ENCODE measurements at regions not wholly inside any gene's neighbourhood (a gene's known extent, or its start where the extent isn't known, plus 50 kb on each side); places are given as distances from the start of the nearest gene placed in this dataset.

DNA sequence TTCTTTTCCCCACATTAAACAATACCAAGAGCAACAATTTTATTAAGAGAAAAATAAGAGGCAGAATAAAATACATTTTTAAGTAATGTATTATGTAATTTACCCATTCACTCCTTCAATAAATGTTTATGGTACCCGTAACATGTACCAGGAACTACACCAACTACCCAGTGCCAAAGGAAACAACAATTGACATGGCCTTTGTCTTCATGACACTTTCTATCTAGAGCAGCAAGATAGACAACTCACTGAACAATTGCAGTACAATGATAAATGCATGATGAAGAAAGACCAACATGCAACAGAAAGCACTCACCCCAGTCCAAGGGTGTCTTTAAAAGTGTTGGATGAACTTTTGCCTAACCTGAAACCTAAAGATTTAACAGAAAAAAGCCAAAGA lies 493.8 kb downstream of the IGSF11 start:
- Histone ChIP-seq H3K9me3 (no peaks in the 10 kb centered on the region), H3K4me1 (ENCODE audit: low read depth) (peaks cover 4% of the 10 kb centered on the region), H3K4me3 (no peak overlapping the region), H3K36me3 (ENCODE audit: low read depth) (no peaks in the 10 kb centered on the region)
- intact Hi-C loops (cut with DNase I, micrococcal nuclease): no loop called here
- peak in 1 of 3 donors; percentile 17 for DNase-seq
- peak; percentile 83 for ATAC-seq
- TF ChIP-seq CTCF (IDR thresholded peaks at IDR 0.05): no peak

GRCh38 chr3:118541796-118542195 lies 492.9 kb downstream of the IGSF11 start:
- no peaks in the 10 kb centered on the region for H3K36me3 ChIP-seq (ENCODE audit: low read depth)
- ATAC-seq (no peak), DNase-seq (no peak)
- peaks cover 4% of the 10 kb centered on the region for H3K4me1 ChIP-seq (ENCODE audit: low read depth)
- no peaks in the 10 kb centered on the region for H3K9me3 ChIP-seq
- TF ChIP-seq CTCF (IDR thresholded peaks at IDR 0.05): no peak
- intact Hi-C loops (cut with DNase I, micrococcal nuclease): no loop called here
- no peak overlapping the region for H3K4me3 ChIP-seq

DNA sequence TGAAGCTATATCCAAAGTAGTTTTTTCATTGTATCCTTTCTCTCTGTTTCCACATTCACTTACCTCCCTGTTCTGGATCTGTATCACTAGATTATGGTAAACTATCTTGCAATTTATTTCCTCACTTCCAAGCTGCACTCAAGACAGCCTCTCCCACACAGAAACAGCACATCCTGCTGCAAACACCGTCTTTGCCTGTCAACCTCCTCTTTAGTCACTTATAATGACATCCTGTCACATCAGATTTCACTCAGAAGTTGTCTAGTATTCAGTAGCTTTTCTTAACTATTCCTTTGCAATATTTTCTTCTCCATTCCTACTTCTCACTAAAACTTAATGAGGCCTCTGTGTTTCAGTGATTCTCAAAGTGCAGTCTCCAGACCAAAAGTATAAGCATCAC lies 490.8 kb downstream of the IGSF11 start:
- H3K9me3 ChIP-seq: no peaks in the 10 kb centered on the region
- intact Hi-C loops (cut with DNase I, micrococcal nuclease): no loop called here
- no peak for ATAC-seq
- H3K4me1 ChIP-seq (ENCODE audit: low read depth): peaks cover 4% of the 10 kb centered on the region
- DNase-seq: no peak
- H3K4me3 ChIP-seq: no peak overlapping the region
- no peaks in the 10 kb centered on the region for H3K36me3 ChIP-seq (ENCODE audit: low read depth)
- no peak for TF ChIP-seq CTCF (IDR thresholded peaks at IDR 0.05)

GRCh38 chr3:118544458-118544857 lies 490.2 kb downstream of the IGSF11 start:
- H3K4me1 ChIP-seq (ENCODE audit: low read depth): peaks cover 4% of the 10 kb centered on the region
- no peaks in the 10 kb centered on the region for H3K36me3 ChIP-seq (ENCODE audit: low read depth)
- H3K4me3 ChIP-seq: no peak overlapping the region
- H3K9me3 ChIP-seq: no peaks in the 10 kb centered on the region
- ATAC-seq: peak; percentile 96
- DNase-seq: peak; percentile 59 to 65 (median 59)
- intact Hi-C loops (cut with DNase I, micrococcal nuclease): no loop called here
- no peak for TF ChIP-seq CTCF (IDR thresholded peaks at IDR 0.05)

DNA sequence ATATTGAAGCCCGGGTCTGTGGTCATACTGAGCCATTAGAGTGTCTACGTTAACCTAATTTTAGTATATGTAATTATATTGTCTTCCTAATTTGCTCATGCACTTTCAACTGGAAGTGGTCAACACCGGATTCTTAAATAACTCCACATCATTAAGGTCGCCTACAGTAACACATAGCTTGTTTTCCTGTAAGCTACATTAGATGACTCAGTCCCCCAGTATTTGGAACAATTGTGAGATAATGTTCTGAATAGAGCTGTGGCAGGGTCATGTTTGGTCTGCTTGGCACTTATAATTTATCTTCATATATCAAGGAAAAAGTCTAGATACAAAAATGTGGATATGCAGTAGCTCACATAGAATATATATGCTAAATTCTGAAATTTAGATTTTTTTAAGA lies 486.2 kb downstream of the IGSF11 start:
- no peak for ATAC-seq
- no peak for DNase-seq
- intact Hi-C loops (cut with DNase I, micrococcal nuclease): no loop called here
- peaks cover 8% of the 10 kb centered on the region for H3K4me1 ChIP-seq (ENCODE audit: low read depth)
- no peaks in the 10 kb centered on the region for H3K9me3 ChIP-seq
- TF ChIP-seq CTCF (IDR thresholded peaks at IDR 0.05): no peak
- H3K4me3 ChIP-seq: no peak overlapping the region
- no peaks in the 10 kb centered on the region for H3K36me3 ChIP-seq (ENCODE audit: low read depth)

- Histone ChIP-seq H3K4me3 (no peak overlapping the region), H3K9me3 (no peaks in the 10 kb centered on the region), H3K36me3 (ENCODE audit: low read depth) (no peaks in the 10 kb centered on the region), H3K4me1 (ENCODE audit: low read depth) (peaks cover 13% of the 10 kb centered on the region)
- intact Hi-C loops (cut with DNase I, micrococcal nuclease): no loop called here
- no peak for TF ChIP-seq CTCF (IDR thresholded peaks at IDR 0.05)
- DNase-seq: no peak
- ATAC-seq: no peak
Observed at GRCh38 chr3:118550122-118550521, 484.5 kb downstream of the IGSF11 start.
